K562 (cell line): ENCODE measurements at regions not wholly inside any gene's neighbourhood (a gene's known extent, or its start where the extent isn't known, plus 50 kb on each side); places are given as distances from the start of the nearest gene placed in this dataset.

Experiments
- CBX8 ChIP-seq: fragments of 200-600 bp; sonication (generic); IDR thresholded peaks from 2 replicates; pipeline ENCODE4 v1.6.1; 2012; ENCODE audit warnings: borderline replicate concordance, mixed run types, low read depth, mild to moderate bottlenecking, moderate library complexity, mixed read lengths, low read length, control low read depth, inconsistent platforms; ENCODE audit not compliant: poor library complexity, severe bottlenecking; ENCODE audit errors: extremely low read depth
- FOXK2 ChIP-seq, 2 experiments: fragments of 450-650 bp; IDR thresholded peaks in 1 of 2; conservative IDR thresholded peaks in 1 of 2; 2 replicates each; pipeline ENCODE4 v1.6.1; 2016; ENCODE audit warnings: low read depth in 2 of 2, mild to moderate bottlenecking in 1 of 2
- HDGF ChIP-seq: fragments of 450-650 bp; IDR thresholded peaks from 2 replicates; pipeline ENCODE4 v1.6.1; 2016
- IFI16 ChIP-seq: fragments of 250-450 bp; sonication (Bioruptor Pico); IDR thresholded peaks from 2 replicates; pipeline ENCODE4 v2.1.2; 2022; ENCODE audit warnings: mild to moderate bottlenecking, inconsistent platforms
- KLF1 ChIP-seq: fragments of 450-650 bp; IDR thresholded peaks from 2 replicates; pipeline ENCODE4 v1.6.1; 2016; ENCODE audit warnings: missing genetic modification characterization, missing compliant biosample characterization
- NFE2 ChIP-seq: IDR thresholded peaks from 2 replicates; pipeline ENCODE4 v1.6.1; 2014; ENCODE audit warnings: antibody characterized with exemption, low read depth
- NRF1 ChIP-seq, 2 experiments: fragments of 450-650 bp; IDR thresholded peaks in 1 of 2; conservative IDR thresholded peaks in 1 of 2; 2 replicates each; pipeline ENCODE4 v1.6.1; 2014; ENCODE audit warnings: mild to moderate bottlenecking in 2 of 2
- PCBP2 ChIP-seq: fragments of 200-400 bp; formaldehyde crosslinking; IDR thresholded peaks from 2 replicates; pipeline ENCODE4 v1.6.1; 2018; ENCODE audit warnings: low read length, low read depth, mild to moderate bottlenecking, moderate library complexity; ENCODE audit not compliant: poor library complexity, severe bottlenecking
- PML ChIP-seq: IDR thresholded peaks from 2 replicates; pipeline ENCODE4 v1.6.1; 2012; ENCODE audit warnings: low read length, inconsistent platforms
- POLR2B ChIP-seq: fragments of 450-650 bp; IDR thresholded peaks from 2 replicates; pipeline ENCODE4 v1.6.1; 2018; ENCODE audit warnings: low read depth; ENCODE audit not compliant: partially characterized antibody
- RAD51 ChIP-seq: fragments of 450-650 bp; IDR thresholded peaks from 2 replicates; pipeline ENCODE4 v1.7.1; 2016; ENCODE audit warnings: low read depth, mild to moderate bottlenecking, borderline replicate concordance
- SLC30A9 ChIP-seq: fragments of 250-450 bp; sonication (Bioruptor Pico); IDR thresholded peaks from 2 replicates; pipeline ENCODE4 v1.8.0; 2022; ENCODE audit warnings: mild to moderate bottlenecking, moderate library complexity
- SMC3 ChIP-seq: conservative IDR thresholded peaks from 2 replicates; pipeline ENCODE4 v1.6.1; 2011; ENCODE audit warnings: low read depth, low read length, improper control_type of control experiment; ENCODE audit not compliant: insufficient read depth
- TAL1 ChIP-seq: fragments of 450-650 bp; IDR thresholded peaks from 2 replicates; pipeline ENCODE4 v1.6.1; 2016; ENCODE audit warnings: mild to moderate bottlenecking
- XRCC4 ChIP-seq: IDR thresholded peaks from one replicate; pipeline ENCODE4 v1.6.1; 2011; ENCODE audit not compliant: insufficient read depth, insufficient read length; ENCODE audit errors: extremely low read depth
- ZNF830 ChIP-seq: fragments of 250-450 bp; sonication (Bioruptor Pico); IDR thresholded peaks from 2 replicates; pipeline ENCODE4 v1.5.0; 2021; ENCODE audit warnings: mild to moderate bottlenecking
- TF ChIP-seq, protein P1 (sequence below), 2 experiments: IDR thresholded peaks in 1 of 2; conservative IDR thresholded peaks in 1 of 2; 2 replicates each; pipeline ENCODE4 v1.6.1; 2016; ENCODE audit warnings: low read depth in 2 of 2, mild to moderate bottlenecking in 1 of 2, missing compliant biosample characterization in 1 of 2, missing genetic modification characterization in 1 of 2, moderate library complexity in 1 of 2
- TF ChIP-seq, protein P2 (sequence below): fragments of 450-650 bp; IDR thresholded peaks from 2 replicates; pipeline ENCODE4 v1.6.1; 2017; ENCODE audit warnings: antibody characterized with exemption
- TF ChIP-seq, protein P3 (sequence below): fragments of 450-650 bp; IDR thresholded peaks from 2 replicates; pipeline ENCODE4 v1.6.1; 2016
- TF ChIP-seq, protein P4 (sequence below): fragments of 450-650 bp; IDR thresholded peaks from 2 replicates; pipeline ENCODE4 v1.6.1; 2016; ENCODE audit warnings: low read depth, mild to moderate bottlenecking, moderate library complexity
- TF ChIP-seq, protein P5 (sequence below), 2 experiments: IDR thresholded peaks; 2 replicates each; pipeline ENCODE4 v1.6.1; 2011; ENCODE audit warnings: borderline replicate concordance in 1 of 2, control low read depth in 1 of 2, low read depth in 1 of 2, low read length in 1 of 2, mild to moderate bottlenecking in 1 of 2, mixed read lengths in 1 of 2, moderate library complexity in 1 of 2; ENCODE audit not compliant: insufficient read depth in 1 of 2, insufficient read length in 1 of 2, poor library complexity in 1 of 2, severe bottlenecking in 1 of 2; ENCODE audit errors: extremely low read depth in 1 of 2

DNA sequence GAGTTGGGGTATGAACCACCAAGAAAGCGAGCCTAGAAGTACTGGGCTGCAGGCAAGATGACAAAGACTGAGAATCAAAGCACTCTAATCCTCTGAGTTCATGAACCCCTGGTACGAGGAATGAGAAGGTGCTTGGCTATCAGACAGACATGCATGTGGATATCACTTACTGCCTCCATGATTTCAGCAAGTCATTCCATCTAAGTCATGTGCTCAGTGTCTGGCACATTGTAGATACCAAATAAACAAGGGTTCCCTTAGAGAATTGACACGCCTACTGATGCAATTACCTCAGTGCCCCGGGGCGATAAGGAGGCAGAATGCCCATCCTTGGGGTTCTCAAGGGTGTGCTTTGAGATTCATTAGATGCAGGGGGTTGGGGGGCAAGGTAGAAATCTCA lies 125.6 kb upstream of the PKDCC start (continued):
- TF ChIP-seq, protein P1, sequence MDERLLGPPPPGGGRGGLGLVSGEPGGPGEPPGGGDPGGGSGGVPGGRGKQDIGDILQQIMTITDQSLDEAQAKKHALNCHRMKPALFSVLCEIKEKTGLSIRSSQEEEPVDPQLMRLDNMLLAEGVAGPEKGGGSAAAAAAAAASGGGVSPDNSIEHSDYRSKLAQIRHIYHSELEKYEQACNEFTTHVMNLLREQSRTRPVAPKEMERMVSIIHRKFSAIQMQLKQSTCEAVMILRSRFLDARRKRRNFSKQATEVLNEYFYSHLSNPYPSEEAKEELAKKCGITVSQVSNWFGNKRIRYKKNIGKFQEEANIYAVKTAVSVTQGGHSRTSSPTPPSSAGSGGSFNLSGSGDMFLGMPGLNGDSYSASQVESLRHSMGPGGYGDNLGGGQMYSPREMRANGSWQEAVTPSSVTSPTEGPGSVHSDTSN (CRISPR knock-in tag; IDR thresholded peaks at IDR 0.05; ENCODE audit: low read depth) = no peak
- TF ChIP-seq, protein P1 (tag; conservative IDR thresholded peaks at IDR 0.05; ENCODE audit: low read depth) = peak; percentile 66
- TF ChIP-seq SLC30A9 (CRISPR knock-in tag) (no peak), FOXK2 (conservative IDR thresholded peaks at IDR 0.05 in 1 of 2, IDR thresholded peaks at IDR 0.05 in 1 of 2; ENCODE audit: low read depth in 2 of 2) (peak; percentile 59 to 62; a peak in 2 of 4 replicates), NRF1 (conservative IDR thresholded peaks at IDR 0.05 in 1 of 2, IDR thresholded peaks at IDR 0.05 in 1 of 2) (no peak), XRCC4 (no peak), ZNF830 (no peak), SMC3 (no peak), CBX8 (no peak), POLR2B (no peak), PML (peak; percentile 74), PCBP2 (no peak), HDGF (no peak), NFE2 (peak; percentile 92), RAD51 (peak; percentile 73; the same call in 1 of the 2 replicates), TAL1 (peak; percentile 94), KLF1 (tag) (no peak), IFI16 (CRISPR knock-in tag) (no peak)
- TF ChIP-seq, protein P2, sequence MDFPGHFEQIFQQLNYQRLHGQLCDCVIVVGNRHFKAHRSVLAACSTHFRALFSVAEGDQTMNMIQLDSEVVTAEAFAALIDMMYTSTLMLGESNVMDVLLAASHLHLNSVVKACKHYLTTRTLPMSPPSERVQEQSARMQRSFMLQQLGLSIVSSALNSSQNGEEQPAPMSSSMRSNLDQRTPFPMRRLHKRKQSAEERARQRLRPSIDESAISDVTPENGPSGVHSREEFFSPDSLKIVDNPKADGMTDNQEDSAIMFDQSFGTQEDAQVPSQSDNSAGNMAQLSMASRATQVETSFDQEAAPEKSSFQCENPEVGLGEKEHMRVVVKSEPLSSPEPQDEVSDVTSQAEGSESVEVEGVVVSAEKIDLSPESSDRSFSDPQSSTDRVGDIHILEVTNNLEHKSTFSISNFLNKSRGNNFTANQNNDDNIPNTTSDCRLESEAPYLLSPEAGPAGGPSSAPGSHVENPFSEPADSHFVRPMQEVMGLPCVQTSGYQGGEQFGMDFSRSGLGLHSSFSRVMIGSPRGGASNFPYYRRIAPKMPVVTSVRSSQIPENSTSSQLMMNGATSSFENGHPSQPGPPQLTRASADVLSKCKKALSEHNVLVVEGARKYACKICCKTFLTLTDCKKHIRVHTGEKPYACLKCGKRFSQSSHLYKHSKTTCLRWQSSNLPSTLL = no peak
- TF ChIP-seq, protein P3, sequence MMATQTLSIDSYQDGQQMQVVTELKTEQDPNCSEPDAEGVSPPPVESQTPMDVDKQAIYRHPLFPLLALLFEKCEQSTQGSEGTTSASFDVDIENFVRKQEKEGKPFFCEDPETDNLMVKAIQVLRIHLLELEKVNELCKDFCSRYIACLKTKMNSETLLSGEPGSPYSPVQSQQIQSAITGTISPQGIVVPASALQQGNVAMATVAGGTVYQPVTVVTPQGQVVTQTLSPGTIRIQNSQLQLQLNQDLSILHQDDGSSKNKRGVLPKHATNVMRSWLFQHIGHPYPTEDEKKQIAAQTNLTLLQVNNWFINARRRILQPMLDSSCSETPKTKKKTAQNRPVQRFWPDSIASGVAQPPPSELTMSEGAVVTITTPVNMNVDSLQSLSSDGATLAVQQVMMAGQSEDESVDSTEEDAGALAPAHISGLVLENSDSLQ = peak; percentile 50; the same call in 1 of the 2 replicates
- TF ChIP-seq, protein P4, sequence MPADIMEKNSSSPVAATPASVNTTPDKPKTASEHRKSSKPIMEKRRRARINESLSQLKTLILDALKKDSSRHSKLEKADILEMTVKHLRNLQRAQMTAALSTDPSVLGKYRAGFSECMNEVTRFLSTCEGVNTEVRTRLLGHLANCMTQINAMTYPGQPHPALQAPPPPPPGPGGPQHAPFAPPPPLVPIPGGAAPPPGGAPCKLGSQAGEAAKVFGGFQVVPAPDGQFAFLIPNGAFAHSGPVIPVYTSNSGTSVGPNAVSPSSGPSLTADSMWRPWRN = peak; percentile 83
- TF ChIP-seq, protein P5, sequence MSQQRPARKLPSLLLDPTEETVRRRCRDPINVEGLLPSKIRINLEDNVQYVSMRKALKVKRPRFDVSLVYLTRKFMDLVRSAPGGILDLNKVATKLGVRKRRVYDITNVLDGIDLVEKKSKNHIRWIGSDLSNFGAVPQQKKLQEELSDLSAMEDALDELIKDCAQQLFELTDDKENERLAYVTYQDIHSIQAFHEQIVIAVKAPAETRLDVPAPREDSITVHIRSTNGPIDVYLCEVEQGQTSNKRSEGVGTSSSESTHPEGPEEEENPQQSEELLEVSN (IDR thresholded peaks at IDR 0.05; ENCODE audit: borderline replicate concordance in 1 of 2, extremely low read depth in 1 of 2, insufficient read depth in 1 of 2, insufficient read length in 1 of 2, low read depth in 1 of 2, low read length in 1 of 2, poor library complexity in 1 of 2, severe bottlenecking in 1 of 2) = no peak
